ENCODE measurements at regions not wholly inside any gene's neighbourhood (a gene's known extent, or its start where the extent isn't known, plus 50 kb on each side); places are given as distances from the start of the nearest gene placed in this dataset.
"Not testable (repeated sequence)": the region's sequence is repeated elsewhere in the genome, so short reads cannot be mapped to it uniquely, and the experiment has no call there.

DNA sequence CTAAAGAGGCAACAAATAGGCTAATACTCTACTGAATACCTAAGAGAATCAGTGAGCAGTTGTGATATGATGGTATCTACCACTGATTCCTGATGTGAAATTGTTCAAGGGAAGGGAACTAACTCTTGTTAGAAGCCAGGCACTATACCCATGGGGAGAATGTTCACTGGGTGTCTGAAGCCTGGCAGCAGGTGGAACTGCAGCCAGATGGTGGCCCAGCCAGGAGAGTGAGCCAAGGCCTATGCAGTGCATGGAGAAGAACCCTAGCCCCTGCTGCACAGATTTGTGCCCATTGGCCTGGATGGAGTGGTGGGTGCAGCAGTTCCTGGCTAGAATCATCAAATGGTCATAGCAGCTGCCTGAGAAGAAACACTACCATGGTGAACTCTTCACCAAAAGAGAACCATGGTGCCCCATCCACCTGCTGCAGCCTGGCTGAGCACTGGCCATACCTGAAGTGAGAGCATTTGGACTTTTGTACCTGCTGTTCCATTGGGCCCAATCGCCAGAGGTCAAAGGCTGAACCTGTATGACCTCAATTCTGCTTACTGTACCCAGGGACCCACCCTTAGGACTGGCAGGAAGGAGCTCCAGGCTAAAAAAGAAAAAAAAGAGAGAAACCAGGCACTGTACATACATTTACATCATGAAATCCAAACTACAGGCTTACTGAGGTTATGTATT lies 118.8 kb upstream of the IVNS1ABP start:
- DNase-seq (ENCODE audit: low spot score): no peak

DNA sequence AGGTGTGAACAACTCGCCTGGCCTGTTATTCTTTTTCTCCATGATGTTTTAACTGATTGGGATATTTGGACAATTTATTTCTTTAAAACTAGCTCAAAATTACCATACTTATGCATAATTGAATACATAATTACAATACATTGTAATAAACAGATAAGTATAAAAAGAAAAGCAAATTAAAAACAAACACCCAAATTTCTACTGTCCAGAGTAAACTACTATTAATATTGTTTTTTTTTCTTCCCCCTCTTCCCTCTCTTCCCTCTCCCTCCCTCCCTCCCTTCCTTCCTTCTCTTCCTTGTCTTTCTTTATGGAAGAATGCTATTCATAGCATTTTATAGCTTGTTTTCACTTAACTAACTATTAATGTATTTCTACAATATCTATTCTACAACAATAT lies 117.7 kb upstream of the IVNS1ABP start:
- no peak for DNase-seq (ENCODE audit: low spot score)

DNA sequence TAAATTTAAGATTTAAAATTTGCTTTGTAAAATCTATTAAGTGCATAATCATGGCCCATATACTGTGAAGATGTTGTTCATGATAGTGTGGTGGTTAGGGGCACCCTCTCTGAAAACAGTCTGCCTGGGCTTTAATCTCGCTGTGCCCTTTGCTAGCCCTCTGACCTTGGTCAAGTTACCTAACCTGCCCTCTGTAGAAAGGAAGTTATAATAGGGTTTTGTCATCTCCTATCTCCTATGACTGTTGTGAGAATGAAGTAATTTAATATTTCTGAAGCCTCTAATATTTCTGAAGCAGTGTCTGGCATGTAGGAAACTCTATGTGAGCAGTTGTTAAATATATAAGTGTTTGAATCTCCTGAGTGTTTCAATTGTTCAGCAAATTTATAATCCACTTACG lies 116.6 kb upstream of the IVNS1ABP start:
- no peak for DNase-seq (ENCODE audit: low spot score)

DNA sequence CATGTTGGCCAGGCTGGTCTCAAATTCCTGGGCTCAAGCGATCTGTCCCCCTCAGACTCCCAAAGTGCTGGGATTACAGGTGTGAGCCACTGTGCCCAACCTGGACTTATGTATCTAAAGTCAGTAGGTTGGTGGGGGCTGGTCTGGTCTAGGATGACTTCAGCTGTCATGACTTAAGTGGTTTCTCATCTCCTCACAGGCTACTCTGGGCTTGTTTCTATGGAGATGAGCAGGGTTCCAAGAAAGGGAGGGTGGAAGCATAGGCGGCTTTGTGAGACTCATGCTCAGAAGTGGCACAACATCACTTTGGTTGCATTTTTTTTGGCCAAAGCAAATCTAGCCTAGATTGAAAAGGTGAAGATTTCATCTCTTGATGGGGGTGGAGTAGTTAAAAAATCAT lies 115.9 kb upstream of the IVNS1ABP start:
- DNase-seq (ENCODE audit: low spot score): no peak

DNA sequence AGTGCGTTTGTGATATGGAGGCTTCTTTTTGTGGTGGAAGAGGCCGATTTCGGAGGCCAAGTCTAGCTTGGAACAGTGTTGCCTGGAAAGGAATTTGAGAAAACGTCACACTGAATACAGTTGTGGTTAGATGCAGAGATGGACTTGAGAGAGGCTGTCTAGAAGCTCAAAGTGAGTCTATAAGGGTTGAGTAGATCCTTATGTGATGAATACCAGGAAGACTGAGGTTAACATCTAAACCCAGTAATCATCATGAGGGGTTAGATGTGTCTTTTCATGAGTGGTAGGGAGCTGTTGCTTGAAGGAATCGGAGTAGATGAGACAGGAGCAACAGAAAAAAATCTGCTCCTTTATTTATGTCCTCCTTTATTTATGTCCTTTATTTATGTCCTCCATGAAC lies 114.6 kb upstream of the IVNS1ABP start:
- no peak for DNase-seq (ENCODE audit: low spot score)

DNA sequence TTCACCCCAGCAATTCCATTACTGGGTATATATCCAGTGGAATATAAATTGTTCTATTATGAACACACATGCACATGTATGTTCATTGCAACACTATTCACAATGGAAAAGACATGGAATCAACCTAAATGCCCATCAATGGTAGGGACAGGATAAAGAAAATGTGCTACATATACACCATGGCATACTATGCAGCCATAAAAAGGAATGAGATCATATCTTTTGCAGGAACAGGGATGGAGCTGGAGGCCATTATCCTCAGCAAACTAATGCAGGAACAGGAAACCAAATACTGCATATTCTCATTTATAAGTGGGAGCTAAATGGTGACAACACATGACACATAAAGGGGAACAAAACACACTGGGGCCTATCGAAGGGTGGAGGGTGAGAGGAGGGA lies 112.6 kb upstream of the IVNS1ABP start:
- DNase-seq (ENCODE audit: low spot score): not testable (repeated sequence)

DNA sequence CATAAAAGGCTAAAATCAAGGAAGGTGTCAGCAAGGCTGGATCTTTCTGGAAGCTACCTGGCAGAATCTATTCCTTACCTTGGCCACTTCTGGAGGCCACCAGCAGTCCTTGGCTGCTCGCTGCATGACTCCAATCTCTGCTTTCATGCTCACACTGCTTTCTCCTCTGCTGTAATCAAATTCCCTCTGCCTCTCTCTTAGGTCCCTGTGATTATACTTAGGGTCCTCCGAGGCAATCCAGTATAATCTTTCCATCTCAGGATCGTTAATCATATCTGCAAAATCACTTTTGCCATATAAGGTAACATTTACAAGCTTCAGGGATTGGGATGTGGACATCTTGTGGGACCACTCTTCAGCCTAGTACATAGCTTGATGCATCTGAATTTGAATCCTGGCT lies 110.7 kb upstream of the IVNS1ABP start:
- no peak for DNase-seq (ENCODE audit: low spot score)

DNA sequence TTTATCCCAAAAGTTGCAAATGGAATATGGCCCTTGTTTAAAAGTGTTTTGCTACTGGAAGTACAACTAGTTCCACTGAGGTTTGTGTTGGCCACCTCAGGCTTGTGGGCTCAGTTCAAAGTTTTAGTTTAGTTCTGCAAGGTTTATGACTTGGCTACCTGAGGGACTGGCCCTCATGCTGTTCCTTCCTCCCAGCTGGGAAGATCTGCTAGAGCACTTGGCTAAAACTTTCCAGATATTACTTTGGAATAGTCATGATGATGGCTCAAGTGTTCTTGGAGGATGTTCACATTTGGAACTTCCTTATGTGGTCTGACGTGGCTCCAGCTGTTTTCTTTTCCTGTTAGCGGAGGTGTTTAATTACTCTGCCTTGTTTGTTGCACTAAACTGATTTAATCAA lies 110.2 kb upstream of the IVNS1ABP start:
- DNase-seq (ENCODE audit: low spot score): no peak

DNA sequence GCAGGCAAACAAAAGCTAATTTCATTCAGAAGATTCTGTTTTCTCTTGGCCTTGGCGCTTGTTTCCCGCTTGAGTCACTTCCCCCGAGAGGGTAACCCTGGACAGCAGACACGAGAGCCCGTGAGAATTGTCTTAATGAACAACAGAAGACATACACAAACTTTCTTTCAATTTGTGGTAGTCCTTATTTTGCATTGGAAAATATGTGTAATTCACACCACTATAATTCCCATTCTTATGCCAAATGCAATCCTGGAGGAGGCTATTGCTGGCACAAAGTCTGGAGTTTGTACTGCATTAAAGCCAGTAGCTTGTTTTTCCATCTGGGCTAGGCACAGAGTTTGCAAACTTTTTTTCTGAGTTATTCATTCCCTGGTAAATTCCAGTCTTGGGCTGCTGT lies 109.8 kb upstream of the IVNS1ABP start:
- DNase-seq (ENCODE audit: low spot score): no peak

DNA sequence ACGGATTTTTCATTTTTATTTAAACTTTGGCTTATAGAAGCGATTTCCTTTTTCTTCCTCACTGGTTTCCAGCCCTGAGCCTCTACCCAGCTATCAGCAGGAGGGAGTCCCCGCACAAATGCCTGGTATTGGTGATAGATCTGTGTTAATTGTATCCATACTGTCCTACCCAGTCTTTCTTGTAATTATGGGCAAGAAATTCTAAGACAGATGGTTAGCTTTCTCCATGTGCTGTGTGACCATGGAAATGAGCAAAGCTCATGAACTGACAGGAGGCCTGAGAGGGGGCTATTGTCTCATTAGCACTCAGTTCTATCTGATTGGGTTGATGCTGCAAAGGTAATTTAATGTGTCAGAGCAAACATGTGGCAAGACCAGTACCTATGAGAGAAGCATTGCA lies 108.1 kb upstream of the IVNS1ABP start:
- DNase-seq (ENCODE audit: low spot score): no peak

DNA sequence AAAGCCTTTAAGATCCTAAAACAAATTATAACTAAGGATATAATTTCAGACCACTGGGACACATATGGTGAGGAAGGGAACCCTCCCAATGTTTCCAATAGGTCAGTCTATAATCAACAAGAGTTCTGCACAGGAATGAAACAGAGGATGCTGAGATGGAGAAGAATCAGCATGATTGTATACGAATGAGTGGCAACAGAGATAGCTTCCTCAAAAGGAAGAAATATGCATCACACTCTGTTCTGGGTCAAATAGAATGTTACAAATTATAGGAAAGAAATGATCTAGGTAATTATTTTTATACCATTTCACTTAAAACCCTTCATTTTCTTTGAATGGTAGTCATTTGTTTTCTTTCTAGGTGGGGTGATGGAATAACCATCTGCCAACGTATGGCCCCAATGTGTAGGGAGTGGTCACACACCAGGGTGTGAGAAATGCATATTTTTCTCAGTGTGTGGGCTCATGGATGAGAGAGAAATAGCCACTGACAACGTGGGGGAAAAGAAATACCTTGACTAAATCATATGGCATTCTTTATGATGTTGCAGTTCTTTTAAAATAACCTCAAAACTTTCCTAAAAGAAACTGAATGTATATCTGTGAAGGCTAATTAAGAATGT lies 104.6 kb upstream of the IVNS1ABP start:
- DNase-seq (ENCODE audit: low spot score): no peak

DNA sequence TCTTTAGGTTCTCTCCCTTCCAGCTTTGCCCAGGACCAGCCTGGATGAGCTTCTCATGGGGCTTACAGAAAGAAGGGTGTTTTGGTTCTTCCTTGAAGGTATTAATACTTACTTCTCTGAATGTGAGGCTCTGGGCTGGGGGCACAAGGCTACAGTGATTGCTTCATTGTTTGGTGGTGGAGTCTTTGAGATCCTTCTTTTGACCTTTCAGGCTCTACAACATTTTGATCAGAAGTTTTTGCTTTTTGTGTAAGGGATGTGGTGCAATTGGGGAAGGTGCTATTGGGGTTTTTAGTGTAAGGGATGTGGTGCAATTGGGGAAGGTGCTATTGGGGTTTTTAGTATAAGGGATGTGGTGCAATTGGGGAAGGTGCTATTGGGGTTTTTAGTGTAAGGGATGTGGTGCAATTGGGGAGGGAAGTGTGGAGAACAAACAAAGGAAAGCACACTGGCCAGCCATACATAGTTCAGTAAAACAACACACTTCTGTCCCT lies 103.6 kb upstream of the IVNS1ABP start:
- DNase-seq (ENCODE audit: low spot score): no peak

DNA sequence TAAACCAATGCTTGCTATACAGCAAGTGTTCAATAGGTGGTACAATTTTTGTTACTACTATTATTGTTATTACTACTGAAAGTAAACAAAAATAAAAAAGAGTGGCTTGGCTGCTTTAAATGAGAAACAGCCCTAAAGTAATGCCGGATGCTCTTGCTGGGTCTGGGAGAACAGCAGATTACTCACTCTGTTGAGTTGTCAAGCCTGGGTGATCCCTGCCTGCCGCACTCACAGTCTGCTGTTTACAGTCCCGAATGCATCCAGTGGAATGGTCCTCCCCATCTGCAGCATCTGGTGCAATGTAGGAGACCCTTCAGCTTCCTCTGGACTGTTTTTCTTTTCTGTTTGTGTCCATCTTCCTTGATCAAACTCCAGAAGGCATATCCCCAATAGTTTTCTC lies 102.7 kb upstream of the IVNS1ABP start:
- DNase-seq (ENCODE audit: low spot score): no peak

DNA sequence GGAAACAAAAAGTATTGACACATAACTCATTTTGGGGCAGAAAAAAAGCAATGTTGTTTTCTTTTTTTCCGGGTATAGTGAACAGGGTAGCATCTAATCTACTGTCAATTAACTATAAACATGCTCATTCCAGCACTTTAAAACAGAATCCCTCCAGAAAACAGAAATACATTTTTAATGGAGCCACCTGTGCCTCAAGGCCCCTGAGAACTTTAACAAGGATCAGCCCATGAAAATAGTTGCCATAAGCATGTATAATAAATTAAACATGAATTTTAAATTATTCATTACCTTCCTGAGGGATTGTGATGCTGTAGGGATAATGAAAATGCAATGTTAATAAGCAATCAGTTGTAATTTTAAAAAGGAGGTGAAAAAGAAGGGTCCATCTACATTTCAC lies 101.4 kb upstream of the IVNS1ABP start:
- DNase-seq (ENCODE audit: low spot score): no peak

DNA sequence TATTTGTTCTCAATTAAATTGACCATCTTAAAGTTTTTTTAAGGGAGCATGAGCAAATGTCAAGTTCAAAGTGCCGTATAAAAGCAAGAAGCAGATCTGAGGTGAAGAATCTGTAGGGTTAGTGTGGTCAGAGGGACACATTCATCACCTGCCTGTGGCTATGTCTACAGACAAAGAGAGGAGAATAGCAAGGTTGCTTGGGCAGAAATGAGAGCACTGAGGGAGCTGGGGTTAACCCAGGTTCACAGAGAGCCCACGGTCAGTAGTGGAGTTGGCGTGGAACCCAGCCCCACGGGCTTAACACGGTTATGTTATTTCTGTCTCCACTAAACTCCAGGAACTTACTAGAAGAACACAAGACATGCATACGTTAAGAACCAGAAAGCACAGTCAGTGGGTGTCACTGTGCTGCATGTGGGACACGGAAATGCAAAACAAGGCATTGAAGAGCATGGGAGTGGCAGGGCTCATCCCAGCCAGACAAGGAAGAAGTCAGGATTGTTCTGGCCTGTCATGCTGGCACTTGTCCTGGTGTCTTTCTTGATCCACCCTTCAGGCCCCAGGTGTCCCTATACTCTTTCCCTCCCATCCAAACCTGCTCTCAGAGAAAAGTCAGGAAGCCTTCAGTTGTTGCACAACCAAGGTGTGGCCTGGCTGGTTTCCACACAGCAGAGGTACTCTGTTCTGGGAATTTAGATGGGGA lies 95.5 kb upstream of the IVNS1ABP start:
- no peak for DNase-seq (ENCODE audit: low spot score)

DNA sequence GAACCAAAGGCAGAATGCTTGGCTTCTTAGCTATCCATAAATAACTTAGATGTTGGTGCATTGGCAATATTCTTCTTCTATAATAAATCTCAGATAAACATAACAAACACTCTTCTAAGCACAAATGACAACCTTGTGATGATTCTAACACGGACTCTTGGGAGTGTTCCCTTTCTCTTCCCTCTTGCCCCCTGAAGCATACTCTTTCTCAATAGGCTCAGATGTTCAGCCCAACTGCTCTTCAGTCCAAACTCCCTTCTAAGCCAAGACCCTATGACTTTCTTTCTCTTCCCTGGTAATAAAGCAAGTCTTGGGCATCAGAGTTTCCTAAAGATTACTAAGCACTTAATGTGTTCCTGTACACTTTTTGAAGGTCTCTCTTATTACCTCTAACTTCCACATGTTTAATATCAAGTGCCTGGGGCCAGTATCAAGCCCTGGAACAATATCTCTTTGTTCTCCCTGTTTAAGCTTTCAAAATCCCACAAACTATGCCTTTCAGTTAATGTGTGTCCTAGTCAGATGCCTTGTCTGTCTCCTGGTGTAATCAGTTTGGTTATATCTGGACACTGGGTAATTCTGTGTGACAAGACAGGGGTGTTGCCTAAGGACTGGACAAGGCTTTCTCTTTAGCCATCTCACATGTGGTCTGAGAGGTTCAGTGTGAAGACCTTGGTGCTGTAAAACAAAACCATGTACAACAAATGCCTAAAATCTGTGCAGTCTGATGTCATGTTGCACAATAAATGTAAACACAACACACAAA lies 92.9 kb upstream of the IVNS1ABP start:
- no peak for DNase-seq (ENCODE audit: low spot score)

DNA sequence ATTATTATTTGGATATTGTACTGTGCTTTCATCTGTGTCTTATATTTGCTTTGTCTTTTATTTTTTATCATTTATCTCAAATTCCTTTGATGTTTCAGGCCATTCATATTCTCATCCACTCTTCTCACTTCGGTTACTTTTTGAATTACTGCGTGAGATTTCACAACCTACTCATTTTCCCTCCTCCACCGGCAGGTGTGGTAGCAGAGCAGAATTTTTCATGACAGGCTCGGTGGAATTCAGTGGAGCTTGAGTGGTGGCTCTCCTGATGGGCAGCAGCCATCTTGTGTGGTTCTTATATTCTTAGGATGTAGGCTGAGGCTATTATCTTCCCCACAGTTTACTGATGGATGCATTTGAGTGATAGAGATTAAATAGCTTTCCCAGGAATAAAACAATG lies 92.3 kb upstream of the IVNS1ABP start:
- DNase-seq (ENCODE audit: low spot score): no peak

DNA sequence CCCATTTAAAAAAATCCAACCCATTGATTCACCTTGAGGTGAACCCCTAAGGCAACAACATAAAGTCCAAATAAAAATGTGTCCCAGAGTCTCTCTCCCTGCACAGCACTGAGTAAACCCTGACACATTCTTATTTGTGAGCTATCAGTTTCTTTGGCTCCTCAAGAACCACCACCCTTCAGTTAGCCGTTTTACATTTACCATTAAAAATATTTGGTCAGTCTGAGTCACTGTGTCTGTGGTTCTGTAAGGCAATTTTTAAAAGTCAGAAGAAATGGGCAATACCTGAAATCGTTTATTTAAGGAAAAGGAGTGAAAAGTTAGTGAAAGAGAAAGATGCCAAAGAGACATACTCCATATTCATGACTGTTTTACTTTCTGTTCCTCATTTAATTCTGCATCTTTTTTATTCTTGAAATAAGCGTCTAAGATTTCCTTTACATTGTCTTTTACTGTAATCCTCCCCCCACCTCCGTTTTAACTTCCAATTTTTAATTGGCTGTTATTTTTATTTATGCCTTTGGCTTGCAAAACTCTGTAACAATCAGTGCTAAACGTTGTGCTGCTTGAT lies 91.7 kb upstream of the IVNS1ABP start:
- no peak for DNase-seq (ENCODE audit: low spot score)

DNA sequence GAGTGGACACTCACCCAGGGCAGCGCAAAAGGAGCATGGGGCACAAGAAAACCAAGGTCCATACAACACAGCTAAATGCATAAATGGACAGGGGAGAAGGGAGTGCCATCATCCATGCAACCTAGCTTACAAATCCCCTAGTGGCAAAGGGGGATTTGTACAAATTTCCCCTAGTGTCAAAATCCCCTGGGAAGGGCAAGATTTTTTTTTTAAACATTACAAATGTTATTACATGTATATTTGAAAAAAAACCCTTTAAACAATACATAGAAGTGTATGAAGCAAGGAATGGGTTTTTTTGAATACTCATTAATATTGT lies 89.6 kb upstream of the IVNS1ABP start:
- DNase-seq (ENCODE audit: low spot score): no peak

DNA sequence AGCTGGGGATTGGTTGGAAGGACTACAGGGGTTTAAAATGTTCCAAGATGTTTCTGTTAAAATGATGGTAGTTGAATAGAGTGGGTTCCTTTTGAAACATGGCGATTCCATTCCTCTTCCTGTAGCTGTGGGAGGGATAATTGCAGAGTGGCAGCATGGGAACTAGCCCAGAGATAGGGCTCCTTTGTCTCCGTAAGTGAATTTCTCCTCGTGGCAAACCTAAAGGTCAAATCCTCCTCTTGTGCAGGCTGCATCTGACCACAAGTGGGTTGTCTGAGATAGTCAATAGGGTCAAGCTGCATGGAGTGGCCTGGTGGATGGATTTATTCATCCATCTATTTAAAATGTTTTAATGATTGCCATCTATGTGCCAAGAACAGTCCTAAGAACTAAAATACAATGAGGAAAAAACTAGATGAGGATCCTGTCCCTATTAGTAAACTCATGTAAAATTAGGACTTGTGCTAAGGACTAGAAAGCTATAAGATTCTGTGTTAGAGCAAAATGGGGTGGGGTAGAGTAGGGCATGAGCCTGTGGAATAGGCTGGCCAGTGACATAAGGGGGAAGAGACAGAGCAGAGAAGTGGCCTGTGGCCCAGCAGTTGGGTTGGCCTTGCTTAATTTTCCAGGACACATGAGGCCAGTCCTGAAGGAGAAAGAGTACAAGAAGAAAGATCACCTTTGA lies 89.1 kb upstream of the IVNS1ABP start:
- DNase-seq (ENCODE audit: low spot score): no peak

DNA sequence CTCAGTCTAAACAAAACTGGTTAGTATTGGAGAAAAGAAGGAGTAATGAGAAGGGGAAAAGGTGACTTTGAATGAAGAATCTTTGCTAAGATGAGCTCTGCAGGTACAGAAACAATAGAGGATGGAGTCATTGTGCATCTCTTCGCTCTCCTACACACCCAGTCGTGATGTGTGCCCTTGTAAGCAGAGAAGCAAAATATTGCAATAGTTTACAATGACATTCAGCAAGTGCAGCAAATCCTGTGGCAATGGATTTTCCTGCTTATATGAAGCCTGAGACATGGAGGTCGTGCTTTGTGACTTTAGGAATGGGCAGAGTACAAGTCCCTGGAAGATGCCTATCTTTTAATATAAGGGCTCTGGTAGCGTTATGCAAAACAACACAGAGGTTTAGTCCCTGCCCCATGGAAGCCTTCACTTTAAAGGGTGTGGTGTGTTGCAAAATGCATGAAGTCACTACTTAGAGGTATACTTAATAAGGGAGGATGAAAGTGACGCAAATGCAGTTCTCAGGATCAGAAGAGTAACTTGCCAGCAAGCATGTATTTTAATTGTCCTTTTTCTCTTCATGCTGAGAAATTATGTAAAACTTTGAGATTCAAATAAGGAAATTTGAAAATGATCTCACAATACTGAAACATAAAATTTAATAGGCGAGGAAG lies 88.0 kb upstream of the IVNS1ABP start:
- DNase-seq (ENCODE audit: low spot score): no peak
